CD4-positive, alpha-beta memory T cell (primary cell): ENCODE measurements at regions not wholly inside any gene's neighbourhood (a gene's known extent, or its start where the extent isn't known, plus 50 kb on each side); places are given as distances from the start of the nearest gene placed in this dataset.

Experiments used
- CTCF ChIA-PET: fragments of 350-600 bp; sonication (Branson Sonifier 250); formaldehyde crosslinking; loops from one replicate; lab custom pipeline; 2021; ENCODE audit warnings: inconsistent platforms; ENCODE audit not compliant: partially characterized antibody; lab: Charles Lee
- POLR2A ChIA-PET: fragments of 350-600 bp; sonication (Branson Sonifier 250); formaldehyde crosslinking; loops from one replicate; lab custom pipeline; 2021; ENCODE audit not compliant: partially characterized antibody; lab: Charles Lee
- DNase-seq, 5 donors: peaks; one replicate each; pipeline versions ENCODE4 v3.0.0 to v3.0.0-alpha.2; 2020 to 2022; ENCODE audit warnings: mixed read lengths in 1 of 5
- H3K27ac ChIP-seq: one replicate; pipeline ENCODE4 v1.7.0; 2013; ENCODE audit warnings: low read depth, low read length
- H3K27me3 ChIP-seq: 2 replicates; pipeline ENCODE4 v1.7.0; 2013; ENCODE audit warnings: mild to moderate bottlenecking, low read length, moderate library complexity; ENCODE audit not compliant: insufficient read depth
- H3K36me3 ChIP-seq: 2 replicates; pipeline ENCODE4 v1.7.0; 2013; ENCODE audit warnings: mild to moderate bottlenecking, low read length, moderate library complexity; ENCODE audit not compliant: insufficient read depth
- H3K4me1 ChIP-seq: 2 replicates; pipeline ENCODE4 v1.7.0; 2013; ENCODE audit warnings: mild to moderate bottlenecking, low read length, moderate library complexity; ENCODE audit not compliant: insufficient read depth
- H3K4me3 ChIP-seq, 2 donors: one replicate each; pipeline ENCODE4 v1.7.0; 2013; ENCODE audit warnings: low read length in 2 of 2, mild to moderate bottlenecking in 1 of 2
- H3K9me3 ChIP-seq, 2 donors: one replicate each; pipeline ENCODE4 v1.7.0; 2013; ENCODE audit warnings: low read length in 2 of 2, control low read depth in 1 of 2; ENCODE audit not compliant: control insufficient read depth in 1 of 2
- H3K27ac Mint-ChIP-seq, 7 donors: one replicate each; pipeline ENCODE4 v1.8.0; 2020 to 2021; ENCODE audit warnings: mixed read lengths in 7 of 7, mild to moderate bottlenecking in 6 of 7, inconsistent platforms in 3 of 7, moderate library complexity in 3 of 7
- H3K27me3 Mint-ChIP-seq, 2 donors: one replicate each; pipeline ENCODE4 v1.8.0; 2020 to 2021; ENCODE audit warnings: mixed read lengths in 2 of 2
- H3K36me3 Mint-ChIP-seq, 2 donors: one replicate each; pipeline ENCODE4 v1.8.0; 2020 to 2021; ENCODE audit warnings: mixed read lengths in 2 of 2, inconsistent platforms in 1 of 2, mild to moderate bottlenecking in 1 of 2
- H3K4me1 Mint-ChIP-seq, 4 donors: one replicate each; pipeline ENCODE4 v1.8.0; 2020 to 2021; ENCODE audit warnings: mixed read lengths in 4 of 4, mild to moderate bottlenecking in 1 of 4
- H3K4me3 Mint-ChIP-seq, 8 donors: one replicate each; pipeline ENCODE4 v1.8.0; 2020 to 2021; ENCODE audit warnings: mixed read lengths in 8 of 8, mild to moderate bottlenecking in 7 of 8, moderate library complexity in 6 of 8, inconsistent platforms in 3 of 8
- H3K9me3 Mint-ChIP-seq, 8 donors: one replicate each; pipeline ENCODE4 v1.8.0; 2020 to 2021; ENCODE audit warnings: mixed read lengths in 8 of 8, mild to moderate bottlenecking in 5 of 8, inconsistent platforms in 3 of 8, moderate library complexity in 1 of 8
- intact Hi-C: fragments of 100-400 bp; cut with micrococcal nuclease; formaldehyde crosslinking; loops from one replicate; pipeline ENCODE4 v1.15.1; 2023

DNA sequence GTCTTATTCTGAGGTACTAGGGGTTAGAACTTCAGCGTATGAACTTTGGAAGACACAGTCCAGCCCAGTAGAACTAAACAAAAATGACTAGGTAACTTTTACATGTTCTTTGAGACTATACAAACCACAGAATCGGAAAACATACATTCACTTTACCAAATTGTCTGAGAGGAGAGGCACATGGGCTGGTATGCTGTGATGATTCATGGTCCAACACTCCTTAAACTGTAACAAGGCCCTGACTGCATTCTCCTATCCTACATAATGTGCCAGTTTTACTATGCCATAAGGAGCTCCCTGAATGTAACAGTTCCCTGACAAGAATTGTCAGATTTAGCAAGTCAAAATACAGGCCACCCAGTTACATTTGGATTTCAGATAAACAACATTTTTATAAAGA, 640.0 kb downstream of the RAB28 start:
- Mint-ChIP-seq H3K27me3 (peaks cover 1 to 4% of the 10 kb centered on the region in 2 donors), H3K9me3 (peaks cover 0 to 3% (median 1%) of the 10 kb centered on the region in 8 donors), H3K4me3 (no peak overlapping the region), H3K4me1 (no peaks in the 10 kb centered on the region), H3K27ac (no peak overlapping the region), H3K36me3 (no peaks in the 10 kb centered on the region)
- ChIA-PET CTCF (no interaction called here), POLR2A (no interaction called here)
- H3K27ac ChIP-seq: no peak overlapping the region
- H3K36me3 ChIP-seq: no peaks in the 10 kb centered on the region
- intact Hi-C loops: loop anchor here (2.0 kb wide), 1 partner anchor 705 kb away; no protein-coding TSS in a partner anchor
- H3K27me3 ChIP-seq: no peaks in the 10 kb centered on the region
- no peak for DNase-seq
- no peak overlapping the region for H3K4me3 ChIP-seq
- H3K9me3 ChIP-seq: no peaks in the 10 kb centered on the region
- H3K4me1 ChIP-seq: no peaks in the 10 kb centered on the region

DNA sequence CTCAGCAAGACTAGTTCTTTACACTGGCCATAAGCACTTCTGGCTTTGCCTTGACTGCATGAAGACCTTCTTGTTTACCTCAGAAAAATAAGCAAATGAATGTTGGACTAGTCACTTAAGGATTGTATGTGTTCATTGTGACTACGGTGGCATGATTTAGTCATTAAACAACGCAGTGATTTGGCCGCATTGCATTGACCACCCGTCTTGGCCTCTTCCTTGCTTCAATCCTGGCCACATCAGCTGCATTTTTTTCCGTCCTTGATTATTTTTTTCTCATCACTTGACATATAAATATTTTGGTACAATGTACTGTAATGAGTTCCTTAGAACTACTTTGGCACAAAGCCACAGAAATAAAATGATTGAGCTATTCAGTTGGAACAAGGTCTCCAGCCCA, 656.2 kb downstream of the RAB28 start:
- Mint-ChIP-seq H3K27ac (no peak overlapping the region), H3K27me3 (peaks cover 0 to 5% of the 10 kb centered on the region in 2 donors), H3K4me3 (no peak overlapping the region), H3K4me1 (no peaks in the 10 kb centered on the region), H3K9me3 (peaks cover 0 to 14% (median 4%) of the 10 kb centered on the region in 8 donors), H3K36me3 (no peaks in the 10 kb centered on the region)
- intact Hi-C loops: no loop called here
- H3K27me3 ChIP-seq: no peaks in the 10 kb centered on the region
- ChIA-PET POLR2A (no interaction called here), CTCF (no interaction called here)
- H3K4me1 ChIP-seq: no peaks in the 10 kb centered on the region
- no peaks in the 10 kb centered on the region for H3K36me3 ChIP-seq
- no peak overlapping the region for H3K27ac ChIP-seq
- no peak for DNase-seq
- H3K9me3 ChIP-seq: no peaks in the 10 kb centered on the region
- no peak overlapping the region for H3K4me3 ChIP-seq

DNA sequence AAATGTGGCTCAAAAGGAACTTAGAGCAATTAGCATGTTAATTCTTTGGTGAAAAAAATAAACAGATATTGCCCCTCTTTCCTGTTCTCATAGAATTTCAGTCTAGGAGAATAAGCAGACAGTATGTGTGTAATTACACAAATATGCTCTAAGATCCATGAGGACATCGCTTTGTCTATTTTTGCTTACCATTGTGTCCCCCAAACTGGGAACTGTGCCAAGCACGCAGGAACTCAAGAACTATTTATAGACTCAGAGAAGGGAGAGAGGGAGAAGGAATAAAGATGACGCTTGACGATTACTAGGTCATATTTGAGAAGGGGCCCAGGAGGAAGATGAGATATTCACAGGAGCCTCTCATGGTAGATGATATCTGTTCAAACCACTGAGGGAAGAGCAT, 692.6 kb downstream of the RAB28 start:
- no peaks in the 10 kb centered on the region for H3K27me3 Mint-ChIP-seq
- CTCF ChIA-PET: no interaction called here
- Histone ChIP-seq H3K36me3 (no peaks in the 10 kb centered on the region), H3K9me3 (no peaks in the 10 kb centered on the region), H3K27ac (no peak overlapping the region), H3K4me1 (no peaks in the 10 kb centered on the region), H3K27me3 (no peaks in the 10 kb centered on the region), H3K4me3 (no peak overlapping the region)
- no peaks in the 10 kb centered on the region for H3K4me1 Mint-ChIP-seq
- POLR2A ChIA-PET: no interaction called here
- H3K27ac Mint-ChIP-seq: no peak overlapping the region
- intact Hi-C loops: no loop called here
- no peaks in the 10 kb centered on the region for H3K36me3 Mint-ChIP-seq
- H3K9me3 Mint-ChIP-seq: peaks cover 3 to 27% (median 14%) of the 10 kb centered on the region in 8 donors
- no peak overlapping the region for H3K4me3 Mint-ChIP-seq
- no peak for DNase-seq

DNA sequence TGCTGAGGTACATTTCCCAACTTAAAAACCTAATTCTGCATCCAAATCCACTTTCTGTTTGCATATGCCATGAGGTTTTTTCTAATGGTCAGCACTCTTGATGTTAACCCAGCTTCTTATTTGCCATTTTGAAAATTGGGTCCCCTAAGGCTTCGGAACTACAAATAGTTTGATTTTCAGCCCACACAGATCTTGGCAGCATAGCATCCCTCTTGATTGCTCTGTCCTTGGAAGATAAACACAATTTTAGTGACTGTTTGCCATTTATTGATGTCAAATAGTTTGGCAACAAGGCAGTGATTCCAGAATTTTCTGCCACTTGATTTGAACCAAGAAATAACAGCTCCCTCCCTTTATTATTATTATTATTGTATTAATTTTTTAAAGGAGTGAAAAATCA, 696.9 kb downstream of the RAB28 start:
- ChIA-PET POLR2A (no interaction called here), CTCF (no interaction called here)
- H3K4me1 ChIP-seq: no peaks in the 10 kb centered on the region
- Mint-ChIP-seq H3K36me3 (no peaks in the 10 kb centered on the region), H3K9me3 (peaks cover 3 to 37% (median 13%) of the 10 kb centered on the region in 8 donors), H3K4me3 (no peak overlapping the region), H3K27ac (no peak overlapping the region), H3K27me3 (peaks cover 0 to 2% of the 10 kb centered on the region in 2 donors), H3K4me1 (peaks cover 0 to 3% (median 0%) of the 10 kb centered on the region in 4 donors)
- no peak for DNase-seq
- no peaks in the 10 kb centered on the region for H3K36me3 ChIP-seq
- H3K27me3 ChIP-seq: no peaks in the 10 kb centered on the region
- H3K9me3 ChIP-seq: no peaks in the 10 kb centered on the region
- no peak overlapping the region for H3K4me3 ChIP-seq
- H3K27ac ChIP-seq: no peak overlapping the region
- intact Hi-C loops: no loop called here

DNA sequence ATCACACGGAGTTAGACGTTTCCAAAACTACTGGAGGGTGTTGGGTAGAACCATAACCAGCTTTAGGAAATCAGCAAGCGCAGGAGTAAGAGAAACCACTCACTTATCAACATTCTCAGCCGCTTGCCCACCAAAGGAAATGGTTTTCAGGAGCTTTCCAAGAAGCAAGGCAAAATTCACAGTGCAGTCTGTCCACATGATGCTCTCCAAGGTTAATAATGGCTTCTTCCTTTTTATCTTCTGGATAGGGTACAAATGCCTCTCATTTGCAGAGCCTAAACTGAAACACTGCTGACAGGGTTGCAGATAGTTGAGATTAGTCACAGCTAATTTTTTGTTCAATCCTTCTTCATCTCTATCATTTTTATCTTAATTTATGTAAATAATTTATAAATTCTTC, 705.4 kb downstream of the RAB28 start:
- Histone ChIP-seq H3K36me3 (no peaks in the 10 kb centered on the region), H3K4me1 (no peaks in the 10 kb centered on the region), H3K27me3 (no peaks in the 10 kb centered on the region), H3K27ac (no peak overlapping the region), H3K4me3 (no peak overlapping the region), H3K9me3 (no peaks in the 10 kb centered on the region)
- no peaks in the 10 kb centered on the region for H3K4me1 Mint-ChIP-seq
- H3K4me3 Mint-ChIP-seq: no peak overlapping the region
- no peaks in the 10 kb centered on the region for H3K9me3 Mint-ChIP-seq
- no peaks in the 10 kb centered on the region for H3K36me3 Mint-ChIP-seq
- intact Hi-C loops: no loop called here
- POLR2A ChIA-PET: no interaction called here
- CTCF ChIA-PET: no interaction called here
- H3K27me3 Mint-ChIP-seq: peaks cover 0 to 2% of the 10 kb centered on the region in 2 donors
- DNase-seq: no peak
- no peak overlapping the region for H3K27ac Mint-ChIP-seq

DNA sequence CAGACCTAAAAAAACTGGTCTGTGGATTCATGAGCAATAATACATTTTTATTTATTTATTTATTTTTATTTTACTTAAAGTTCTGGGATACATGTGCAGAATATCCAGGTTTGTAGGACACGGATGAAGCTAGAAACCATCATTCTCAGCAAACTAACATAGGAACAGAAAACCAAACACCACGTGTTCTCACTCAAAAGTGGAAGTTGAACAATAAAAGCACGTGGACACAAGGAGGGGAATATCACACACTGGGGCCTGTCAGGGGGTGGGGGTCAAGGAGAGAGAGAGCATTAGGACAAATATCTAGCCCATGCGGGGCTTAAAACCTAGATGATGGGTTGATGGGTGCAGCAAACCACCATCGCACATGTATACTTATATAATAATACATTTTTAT, 705.9 kb downstream of the RAB28 start:
- no peak overlapping the region for H3K27ac Mint-ChIP-seq
- no peak for DNase-seq
- Histone ChIP-seq H3K4me1 (no peaks in the 10 kb centered on the region), H3K9me3 (no peaks in the 10 kb centered on the region), H3K4me3 (no peak overlapping the region), H3K27ac (no peak overlapping the region), H3K36me3 (no peaks in the 10 kb centered on the region), H3K27me3 (no peaks in the 10 kb centered on the region)
- H3K4me1 Mint-ChIP-seq: no peaks in the 10 kb centered on the region
- H3K9me3 Mint-ChIP-seq: no peaks in the 10 kb centered on the region
- CTCF ChIA-PET: no interaction called here
- POLR2A ChIA-PET: no interaction called here
- intact Hi-C loops: no loop called here
- H3K36me3 Mint-ChIP-seq: no peaks in the 10 kb centered on the region
- no peak overlapping the region for H3K4me3 Mint-ChIP-seq
- H3K27me3 Mint-ChIP-seq: peaks cover 0 to 2% of the 10 kb centered on the region in 2 donors

DNA sequence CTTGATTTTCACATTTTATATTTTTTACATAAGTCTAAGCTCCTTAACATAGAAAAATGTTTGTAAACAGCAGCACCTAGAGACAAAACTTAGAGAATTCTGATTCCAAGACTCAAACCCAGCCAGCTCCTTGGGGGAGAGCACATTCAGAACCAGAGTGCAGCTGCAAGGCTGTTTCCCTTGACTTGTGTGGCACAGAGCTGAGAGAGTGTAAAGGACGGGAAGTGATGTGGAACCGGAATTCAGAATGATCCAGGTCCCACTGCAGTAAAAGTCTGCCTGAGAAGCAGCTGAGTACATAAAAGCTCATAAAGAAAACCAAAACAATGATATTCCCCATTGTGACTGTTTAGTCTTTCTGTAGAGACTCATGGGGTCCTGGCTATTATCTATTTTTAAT, 713.8 kb downstream of the RAB28 start:
- Mint-ChIP-seq H3K36me3 (no peaks in the 10 kb centered on the region), H3K9me3 (no peaks in the 10 kb centered on the region), H3K4me3 (no peak overlapping the region), H3K27me3 (peaks cover 0 to 4% of the 10 kb centered on the region in 2 donors), H3K27ac (no peak overlapping the region), H3K4me1 (no peaks in the 10 kb centered on the region)
- H3K4me1 ChIP-seq: no peaks in the 10 kb centered on the region
- no peak for DNase-seq
- no peak overlapping the region for H3K27ac ChIP-seq
- POLR2A ChIA-PET: no interaction called here
- no peak overlapping the region for H3K4me3 ChIP-seq
- intact Hi-C loops: no loop called here
- no peaks in the 10 kb centered on the region for H3K9me3 ChIP-seq
- H3K36me3 ChIP-seq: no peaks in the 10 kb centered on the region
- peaks cover 4% of the 10 kb centered on the region for H3K27me3 ChIP-seq
- CTCF ChIA-PET: no interaction called here

DNA sequence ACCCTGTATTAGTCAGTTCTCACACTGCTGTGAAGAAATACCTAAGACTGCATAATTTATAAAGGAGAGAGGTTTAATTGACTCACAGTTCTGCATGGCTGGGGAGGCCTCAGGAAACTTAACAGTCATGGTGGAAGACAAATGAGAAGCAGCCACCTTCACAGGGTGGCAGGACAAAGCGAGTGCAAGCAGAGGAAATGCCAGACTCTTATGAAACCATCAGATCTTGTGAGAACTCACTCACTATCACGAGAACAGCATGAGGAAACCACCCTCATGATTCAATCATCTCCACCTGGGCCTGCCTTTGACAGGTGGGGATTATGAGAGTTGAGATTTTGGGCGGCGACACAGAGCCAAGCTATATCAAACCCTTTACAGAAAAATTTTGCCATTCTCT, 722.4 kb downstream of the RAB28 start:
- Mint-ChIP-seq H3K27ac (no peak overlapping the region), H3K4me3 (no peak overlapping the region), H3K9me3 (peaks cover 0 to 4% (median under 1%) of the 10 kb centered on the region in 8 donors), H3K27me3 (no peaks in the 10 kb centered on the region), H3K36me3 (no peaks in the 10 kb centered on the region), H3K4me1 (no peaks in the 10 kb centered on the region)
- Histone ChIP-seq H3K9me3 (no peaks in the 10 kb centered on the region), H3K4me1 (no peaks in the 10 kb centered on the region), H3K27me3 (peaks cover 4% of the 10 kb centered on the region), H3K27ac (no peak overlapping the region), H3K36me3 (no peaks in the 10 kb centered on the region), H3K4me3 (no peak overlapping the region)
- POLR2A ChIA-PET: no interaction called here
- CTCF ChIA-PET: no interaction called here
- DNase-seq: no peak
- intact Hi-C loops: no loop called here
